ENCODE measurements at regions not wholly inside any gene's neighbourhood (a gene's known extent, or its start where the extent isn't known, plus 50 kb on each side); places are given as distances from the start of the nearest gene placed in this dataset.

- Histone ChIP-seq H3K4me1 (peaks cover 0 to 13% (median 0%) of the 10 kb centered on the region in 3 donors), H3K36me3 (no peaks in the 10 kb centered on the region), H3K4me3 (no peak overlapping the region), H3K9me3 (no peaks in the 10 kb centered on the region), H3K27ac (no peak overlapping the region), H3K27me3 (peaks cover 0 to 40% (median 0%) of the 10 kb centered on the region in 4 donors)
- no peak for TF ChIP-seq POLR2A (IDR thresholded peaks at IDR 0.05)
- TF ChIP-seq, protein P1, sequence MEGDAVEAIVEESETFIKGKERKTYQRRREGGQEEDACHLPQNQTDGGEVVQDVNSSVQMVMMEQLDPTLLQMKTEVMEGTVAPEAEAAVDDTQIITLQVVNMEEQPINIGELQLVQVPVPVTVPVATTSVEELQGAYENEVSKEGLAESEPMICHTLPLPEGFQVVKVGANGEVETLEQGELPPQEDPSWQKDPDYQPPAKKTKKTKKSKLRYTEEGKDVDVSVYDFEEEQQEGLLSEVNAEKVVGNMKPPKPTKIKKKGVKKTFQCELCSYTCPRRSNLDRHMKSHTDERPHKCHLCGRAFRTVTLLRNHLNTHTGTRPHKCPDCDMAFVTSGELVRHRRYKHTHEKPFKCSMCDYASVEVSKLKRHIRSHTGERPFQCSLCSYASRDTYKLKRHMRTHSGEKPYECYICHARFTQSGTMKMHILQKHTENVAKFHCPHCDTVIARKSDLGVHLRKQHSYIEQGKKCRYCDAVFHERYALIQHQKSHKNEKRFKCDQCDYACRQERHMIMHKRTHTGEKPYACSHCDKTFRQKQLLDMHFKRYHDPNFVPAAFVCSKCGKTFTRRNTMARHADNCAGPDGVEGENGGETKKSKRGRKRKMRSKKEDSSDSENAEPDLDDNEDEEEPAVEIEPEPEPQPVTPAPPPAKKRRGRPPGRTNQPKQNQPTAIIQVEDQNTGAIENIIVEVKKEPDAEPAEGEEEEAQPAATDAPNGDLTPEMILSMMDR (IDR thresholded peaks at IDR 0.05) = no peak
- intact Hi-C loops (cut with DNase I) = no loop called here
- DNase-seq = no peak
- 64 to 84% methylated on average over 6 to 7 of the region's 7 CpGs for WGBS, 2 donors
These were observed 77.5 kb upstream of the PAPOLG start for GRCh38 chr2:60678551-60678950.

DNA sequence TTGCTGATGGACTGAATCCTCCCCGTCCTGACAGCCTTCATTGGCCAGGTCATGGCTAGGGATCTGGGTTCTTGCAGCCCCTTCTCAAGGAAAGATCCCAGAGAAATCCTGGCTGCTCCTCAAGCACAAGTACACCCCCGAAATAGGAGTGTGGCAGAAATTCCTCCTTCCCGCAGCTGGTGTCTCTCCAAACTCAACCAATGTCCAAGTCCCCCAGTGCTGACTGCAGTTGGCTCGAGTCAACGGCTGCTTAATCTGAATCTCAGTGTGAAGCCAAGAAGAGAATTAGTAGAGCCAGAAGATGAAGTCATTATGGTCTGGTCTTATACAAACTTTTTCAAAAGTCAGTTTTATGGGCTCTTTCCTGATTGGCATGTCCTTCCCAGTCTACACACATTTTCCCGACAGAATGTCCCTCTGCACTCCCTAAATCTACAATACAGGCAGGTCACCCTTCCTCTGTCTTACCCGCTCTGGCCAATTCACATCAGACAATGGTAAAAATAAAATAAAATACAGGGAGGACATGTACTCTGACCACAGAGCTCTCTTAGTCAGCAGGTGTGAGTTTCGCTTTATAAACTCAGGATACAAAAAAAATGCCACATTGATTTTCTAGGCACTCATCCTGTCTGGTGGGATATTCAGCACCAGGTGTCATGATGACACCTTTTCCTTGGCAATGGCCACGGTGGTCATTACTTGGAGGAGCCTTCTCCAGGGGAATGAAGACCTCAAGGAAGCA, 76.9 kb upstream of the PAPOLG start:
- no peak for DNase-seq
- Histone ChIP-seq H3K9me3 (no peaks in the 10 kb centered on the region), H3K27ac (no peak overlapping the region), H3K4me3 (no peak overlapping the region), H3K36me3 (no peaks in the 10 kb centered on the region), H3K4me1 (peaks cover 0 to 13% (median 0%) of the 10 kb centered on the region in 3 donors), H3K27me3 (peaks cover 0 to 40% (median 0%) of the 10 kb centered on the region in 4 donors)
- 53 to 61% methylated on average over 8 of the region's 9 CpGs for WGBS, 2 donors
- TF ChIP-seq, protein P1 (IDR thresholded peaks at IDR 0.05) = no peak
- TF ChIP-seq POLR2A (IDR thresholded peaks at IDR 0.05) = no peak
- intact Hi-C loops (cut with DNase I) = no loop called here

DNA sequence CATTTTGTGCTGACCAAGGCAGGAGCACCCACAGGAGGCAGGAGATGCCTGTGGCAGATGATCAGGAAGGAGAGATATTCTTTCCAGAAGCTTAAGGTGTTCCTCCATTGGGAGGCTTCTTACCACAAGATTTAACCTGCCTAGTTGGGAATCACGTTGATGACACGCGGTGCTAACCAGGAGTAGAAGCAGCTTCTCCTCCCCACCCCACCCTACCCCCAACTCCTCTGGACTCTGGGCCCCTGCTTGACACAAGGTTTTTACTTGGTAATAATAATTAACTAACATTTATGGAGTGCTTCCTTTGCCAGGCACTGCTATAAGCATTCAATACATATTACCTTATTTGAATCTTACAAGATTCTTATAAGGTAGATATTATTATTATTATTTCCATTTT, 62.5 kb upstream of the PAPOLG start:
- intact Hi-C loops (cut with DNase I) = no loop called here
- peaks cover 0 to 14% (median 0%) of the 10 kb centered on the region in 4 donors for H3K27me3 ChIP-seq
- TF ChIP-seq, protein P1 (IDR thresholded peaks at IDR 0.05) = no peak
- TF ChIP-seq POLR2A (IDR thresholded peaks at IDR 0.05) = no peak
- 59 to 81% methylated on average over 2 to 3 of the region's 3 CpGs for WGBS, 2 donors
- no peak overlapping the region for H3K27ac ChIP-seq
- no peaks in the 10 kb centered on the region for H3K4me1 ChIP-seq
- no peaks in the 10 kb centered on the region for H3K36me3 ChIP-seq
- DNase-seq = no peak
- H3K4me3 ChIP-seq = no peak overlapping the region
- no peaks in the 10 kb centered on the region for H3K9me3 ChIP-seq

GRCh38 chr2:60695793-60696192, 60.3 kb upstream of the PAPOLG start:
- H3K9me3 ChIP-seq = no peaks in the 10 kb centered on the region
- no peaks in the 10 kb centered on the region for H3K36me3 ChIP-seq
- intact Hi-C loops (cut with DNase I) = no loop called here
- no peak for DNase-seq
- H3K4me1 ChIP-seq = no peaks in the 10 kb centered on the region
- no peak overlapping the region for H3K27ac ChIP-seq
- H3K4me3 ChIP-seq = no peak overlapping the region
- H3K27me3 ChIP-seq = peaks cover 0 to 14% (median 0%) of the 10 kb centered on the region in 4 donors
- WGBS, 2 donors = 72 to 76% methylated on average over 4 of the region's 4 CpGs
- TF ChIP-seq POLR2A (IDR thresholded peaks at IDR 0.05) = no peak
- TF ChIP-seq, protein P1 (IDR thresholded peaks at IDR 0.05) = no peak

- H3K27me3 ChIP-seq = no peaks in the 10 kb centered on the region
- no peak for TF ChIP-seq POLR2A (IDR thresholded peaks at IDR 0.05)
- TF ChIP-seq, protein P1 (IDR thresholded peaks at IDR 0.05) = no peak
- DNase-seq = no peak
- no peaks in the 10 kb centered on the region for H3K36me3 ChIP-seq
- WGBS, 2 donors = 82 to 83% methylated on average over 4 of the region's 4 CpGs
- no peaks in the 10 kb centered on the region for H3K9me3 ChIP-seq
- no peak overlapping the region for H3K4me3 ChIP-seq
- no peak overlapping the region for H3K27ac ChIP-seq
- no peaks in the 10 kb centered on the region for H3K4me1 ChIP-seq
- intact Hi-C loops (cut with DNase I) = loop anchor here (10.0 kb wide), 1 partner anchor 85 kb away; no protein-coding TSS in a partner anchor
These were observed 56.5 kb upstream of the PAPOLG start for GRCh38 chr2:60699617-60700016.
